KG1 (cell line): ENCODE measurements at regions not wholly inside any gene's neighbourhood (a gene's known extent, or its start where the extent isn't known, plus 50 kb on each side); places are given as distances from the start of the nearest gene placed in this dataset.
"Not testable (repeated sequence)": the region's sequence is repeated elsewhere in the genome, so short reads cannot be mapped to it uniquely, and the experiment has no call there.

Experiments
- DNase-seq: peaks from one replicate; lab custom pipeline; 2025; lab: John Stamatoyannopoulos, UW

- DNase-seq, result no peak
Measured at GRCh38 chr3:159870723-159871122, 117.9 kb upstream of the IL12A start.

- DNase-seq, result no peak
Measured at GRCh38 chr3:159872374-159873109, 116.1 kb upstream of the IL12A start.

- DNase-seq, result no peak
Measured at GRCh38 chr3:159875116-159875515, 113.5 kb upstream of the IL12A start.

DNA sequence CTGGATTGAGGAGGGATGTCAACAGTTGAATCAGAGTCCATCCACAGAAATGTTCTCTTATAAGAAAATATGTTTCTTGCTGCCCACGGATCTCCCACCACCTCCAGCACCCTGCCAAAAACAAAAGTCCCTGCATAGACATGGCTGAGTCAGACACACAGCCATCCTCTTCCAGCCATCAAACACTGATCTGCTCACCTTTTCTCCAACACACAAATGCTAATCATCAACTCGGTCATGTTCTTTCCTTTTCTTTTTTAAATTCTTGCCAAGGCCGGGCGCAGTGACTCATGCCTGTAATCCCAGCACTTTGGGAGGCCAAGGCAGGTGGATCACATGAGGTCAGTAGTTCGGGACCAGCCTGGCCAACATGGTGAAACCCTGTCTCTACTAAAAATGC lies 110.7 kb upstream of the IL12A start:
- no peak for DNase-seq

GRCh38 chr3:159879146-159879545 lies 109.5 kb upstream of the IL12A start:
- DNase-seq, result no peak

- no peak for DNase-seq
Measured at GRCh38 chr3:159879598-159879997, 109.0 kb upstream of the IL12A start.

DNA sequence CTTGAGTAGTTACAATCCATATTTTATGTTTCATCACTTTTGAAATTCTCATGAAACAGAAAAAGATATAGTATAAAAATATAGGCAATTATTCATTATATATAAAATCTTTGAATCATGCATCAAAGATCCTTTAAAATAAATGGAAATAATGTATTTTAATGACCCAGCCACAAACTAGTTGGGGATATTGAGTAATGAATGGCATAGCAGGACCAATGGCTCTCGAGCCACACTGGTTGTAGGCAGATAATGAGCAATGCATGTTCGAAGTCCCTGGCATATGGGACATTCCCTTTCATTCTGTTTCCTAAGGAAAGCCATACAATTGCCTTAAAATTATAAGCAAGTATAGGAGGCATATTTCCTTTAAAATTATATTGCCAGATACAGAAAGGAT lies 107.4 kb upstream of the IL12A start:
- DNase-seq, result no peak

GRCh38 chr3:159881828-159882309 lies 106.8 kb upstream of the IL12A start:
- no peak for DNase-seq

DNA sequence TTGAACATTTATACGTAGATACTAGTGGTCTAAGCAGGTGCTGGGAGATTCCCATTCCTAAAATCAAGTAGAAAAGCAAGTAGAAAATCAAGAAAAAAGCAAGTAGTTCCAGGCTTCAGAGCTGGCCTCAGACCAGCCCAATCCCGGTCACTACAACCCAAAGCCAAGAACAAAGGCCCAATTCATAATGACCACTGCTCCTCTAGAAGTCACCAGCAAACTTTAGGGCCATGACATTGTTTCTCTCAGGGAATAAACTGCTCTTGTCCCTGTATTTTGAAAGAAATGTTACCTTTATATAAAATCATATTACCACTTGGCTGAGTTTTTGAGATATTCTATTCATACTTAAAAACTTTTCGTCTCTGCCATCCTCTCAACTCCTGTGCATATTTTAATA lies 106.3 kb upstream of the IL12A start:
- DNase-seq, result no peak

DNA sequence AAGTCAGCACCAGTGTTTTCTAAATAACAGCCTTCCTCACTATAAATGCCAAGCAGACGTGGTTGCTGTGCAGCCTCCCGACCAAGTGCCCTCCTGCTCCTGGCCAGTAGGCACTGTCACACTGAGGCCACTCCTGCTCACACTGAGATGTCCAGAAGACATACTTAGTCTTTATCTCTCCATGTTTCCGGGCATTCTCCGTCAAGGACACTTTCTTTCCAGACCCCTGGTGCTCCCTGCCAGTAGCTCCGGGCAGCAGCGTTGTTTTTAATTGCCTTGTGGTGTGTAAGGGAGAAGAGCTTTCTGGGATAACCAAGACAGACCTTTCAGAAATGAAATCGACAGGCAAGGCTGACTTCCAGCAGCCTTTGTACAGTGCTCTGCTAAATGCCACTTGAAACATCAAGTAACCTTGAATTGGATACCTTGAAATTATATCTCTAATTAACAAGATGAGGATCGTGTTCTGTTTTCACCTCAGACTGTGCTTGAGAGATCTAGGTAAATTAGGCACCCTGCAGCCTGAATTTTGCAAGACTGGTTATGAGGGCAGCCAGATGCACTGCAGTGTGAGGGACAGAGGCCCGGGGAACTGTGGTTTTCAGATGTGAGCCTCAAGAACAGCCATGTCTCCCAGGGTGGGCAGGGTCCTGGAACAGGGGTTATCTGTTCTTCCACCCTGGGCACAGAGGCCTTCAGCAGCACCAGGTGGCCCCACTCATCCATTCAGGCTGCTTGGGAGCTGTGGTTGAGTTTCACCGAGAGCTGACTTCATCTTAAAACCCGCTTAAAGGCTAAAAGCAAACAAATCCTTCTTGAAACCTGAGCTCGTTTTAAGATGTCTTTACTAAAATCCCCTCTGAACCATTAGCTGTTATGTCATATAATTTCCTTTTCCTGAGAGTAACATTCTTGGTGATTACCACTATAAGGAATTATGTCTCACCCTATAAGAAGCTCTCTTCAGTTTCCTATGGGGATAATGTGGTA lies 105.5 kb upstream of the IL12A start:
- DNase-seq, result no peak

GRCh38 chr3:159884661-159885402 lies 103.8 kb upstream of the IL12A start:
- peak; percentile 16 for DNase-seq

DNA sequence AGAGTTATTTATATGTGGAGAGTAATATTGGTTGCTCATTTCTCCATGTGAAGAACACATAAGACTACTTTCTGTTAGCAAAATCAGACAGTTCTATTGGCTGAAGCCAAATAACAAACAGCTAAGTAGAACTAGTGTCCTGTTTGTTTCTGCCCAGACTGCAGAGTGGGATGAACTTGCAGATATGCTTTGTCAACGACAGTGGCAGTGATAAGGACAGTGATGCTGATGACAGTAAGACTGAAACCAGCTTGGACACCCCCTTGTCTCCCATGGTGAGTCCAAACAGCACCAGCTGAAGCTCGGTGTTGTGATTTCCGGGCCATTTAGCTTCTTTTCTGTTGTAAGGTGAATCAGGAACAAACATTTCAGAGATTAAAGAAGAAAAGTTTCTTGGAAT lies 102.6 kb upstream of the IL12A start:
- DNase-seq, result no peak

DNA sequence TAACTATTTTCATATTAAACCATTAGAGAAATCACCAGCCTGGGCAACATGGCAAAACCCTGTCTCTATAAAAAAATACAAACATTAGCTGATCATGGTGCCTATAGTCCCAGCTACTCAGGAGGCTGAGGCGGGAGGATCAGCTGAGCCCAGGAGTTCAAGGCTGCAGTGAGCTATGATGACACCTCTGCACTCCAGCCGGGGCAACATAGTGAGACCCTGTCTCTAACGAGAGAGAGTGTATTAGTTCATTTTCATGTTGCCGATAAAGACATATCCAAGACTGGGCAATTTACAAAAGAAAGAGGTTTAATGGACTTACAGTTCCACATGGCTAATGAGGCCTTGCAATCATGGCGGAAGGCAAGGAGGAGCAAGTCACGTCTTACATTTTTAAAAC lies 102.1 kb upstream of the IL12A start:
- DNase-seq, result not testable (repeated sequence)

DNA sequence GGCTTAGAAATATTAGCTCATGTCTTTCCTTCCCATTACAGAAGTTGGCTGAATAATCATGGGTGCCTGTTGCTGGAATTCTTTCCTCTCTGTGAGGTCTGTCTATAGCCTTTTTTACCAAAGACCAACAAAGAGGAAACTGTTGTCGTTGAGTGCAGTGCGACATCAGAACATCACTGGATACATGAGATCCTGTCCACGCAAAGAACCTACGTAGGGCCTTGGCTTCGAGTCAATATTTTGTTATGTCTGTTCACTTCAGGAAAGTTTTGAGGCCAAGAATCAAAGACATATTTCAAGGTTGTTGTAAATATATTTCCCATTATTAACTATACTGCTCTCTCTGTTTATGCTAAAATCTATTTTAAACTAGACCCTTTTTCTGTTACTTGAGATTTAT lies 101.5 kb upstream of the IL12A start:
- DNase-seq, result no peak

DNA sequence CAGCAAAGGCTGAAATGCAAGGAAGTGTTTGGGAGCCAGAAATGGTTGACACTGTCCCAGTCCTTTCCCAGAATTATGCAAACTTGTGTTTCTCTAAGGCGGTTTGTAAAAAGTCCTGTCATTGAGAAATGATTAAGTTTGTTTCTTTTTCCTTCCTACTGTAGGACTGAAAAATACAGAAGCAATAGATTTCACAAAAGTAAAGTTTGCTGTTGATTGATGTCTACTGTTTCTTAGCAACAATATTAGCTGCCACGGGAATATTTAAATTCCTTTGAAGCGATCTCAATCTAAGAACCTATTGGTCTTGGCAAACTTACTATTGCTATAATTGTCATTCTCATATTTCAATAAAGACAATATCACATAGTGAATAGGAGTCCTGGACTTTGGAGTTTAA lies 100.7 kb upstream of the IL12A start:
- DNase-seq, result no peak

- no peak for DNase-seq
Measured at GRCh38 chr3:159892171-159892795, 96.4 kb upstream of the IL12A start.

DNA sequence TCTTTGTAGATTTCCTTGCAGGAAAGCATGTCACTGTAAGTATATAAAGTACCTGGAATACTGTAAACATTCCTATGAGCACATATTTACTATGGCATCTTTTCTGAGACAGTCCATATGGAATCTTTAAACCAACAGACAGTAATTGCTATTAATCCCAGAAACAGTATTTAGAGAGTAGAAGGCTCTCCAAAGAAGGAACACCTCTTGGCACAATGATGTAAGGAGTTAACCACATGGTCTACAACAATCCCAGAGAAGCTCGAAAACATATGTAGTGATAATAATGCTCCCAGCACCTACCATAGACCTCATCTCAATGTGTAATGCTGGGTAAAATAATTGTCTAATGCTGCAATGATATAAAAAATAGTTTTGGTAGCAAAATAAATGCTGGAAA lies 95.8 kb upstream of the IL12A start:
- DNase-seq, result no peak

DNA sequence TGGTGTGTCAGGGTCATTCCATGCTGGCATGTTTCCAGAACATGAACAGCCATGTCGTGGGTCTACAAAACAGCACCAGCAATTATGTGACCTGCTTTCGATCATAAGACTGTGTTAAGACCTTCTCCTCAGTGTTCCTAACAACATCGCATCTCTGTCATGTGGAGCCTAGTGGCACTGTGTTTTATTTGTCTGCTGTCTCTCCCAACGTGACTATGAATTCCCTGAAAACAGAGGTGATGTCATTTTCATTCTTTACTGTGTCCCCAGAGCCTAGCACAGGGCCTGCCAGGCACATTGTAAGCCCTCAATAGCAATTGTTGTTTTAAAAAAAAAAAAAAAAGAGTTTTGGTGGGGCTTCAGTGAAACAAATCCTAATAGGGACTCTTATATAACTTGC lies 94.2 kb upstream of the IL12A start:
- DNase-seq, result no peak

GRCh38 chr3:159895430-159895829 lies 93.2 kb upstream of the IL12A start:
- DNase-seq, result no peak

DNA sequence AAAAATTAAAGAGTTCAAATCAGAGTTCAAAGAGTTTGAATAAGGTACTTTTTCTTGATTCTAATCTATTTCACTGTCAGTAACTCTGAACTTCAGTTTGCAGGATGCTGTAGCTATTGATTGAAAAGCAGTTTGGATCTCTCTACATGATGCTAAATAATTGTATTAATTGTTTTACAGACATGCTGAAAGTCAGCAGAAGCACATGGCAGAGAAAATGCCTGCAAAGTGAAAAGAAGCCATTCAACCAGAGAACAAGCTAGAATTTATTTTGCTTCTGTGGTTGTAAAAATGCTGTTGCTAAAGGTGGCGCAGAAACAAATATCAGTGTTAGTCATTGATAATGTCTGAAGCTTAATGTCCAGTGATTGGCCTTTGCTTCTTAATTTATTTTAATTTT lies 92.1 kb upstream of the IL12A start:
- DNase-seq, result no peak

DNA sequence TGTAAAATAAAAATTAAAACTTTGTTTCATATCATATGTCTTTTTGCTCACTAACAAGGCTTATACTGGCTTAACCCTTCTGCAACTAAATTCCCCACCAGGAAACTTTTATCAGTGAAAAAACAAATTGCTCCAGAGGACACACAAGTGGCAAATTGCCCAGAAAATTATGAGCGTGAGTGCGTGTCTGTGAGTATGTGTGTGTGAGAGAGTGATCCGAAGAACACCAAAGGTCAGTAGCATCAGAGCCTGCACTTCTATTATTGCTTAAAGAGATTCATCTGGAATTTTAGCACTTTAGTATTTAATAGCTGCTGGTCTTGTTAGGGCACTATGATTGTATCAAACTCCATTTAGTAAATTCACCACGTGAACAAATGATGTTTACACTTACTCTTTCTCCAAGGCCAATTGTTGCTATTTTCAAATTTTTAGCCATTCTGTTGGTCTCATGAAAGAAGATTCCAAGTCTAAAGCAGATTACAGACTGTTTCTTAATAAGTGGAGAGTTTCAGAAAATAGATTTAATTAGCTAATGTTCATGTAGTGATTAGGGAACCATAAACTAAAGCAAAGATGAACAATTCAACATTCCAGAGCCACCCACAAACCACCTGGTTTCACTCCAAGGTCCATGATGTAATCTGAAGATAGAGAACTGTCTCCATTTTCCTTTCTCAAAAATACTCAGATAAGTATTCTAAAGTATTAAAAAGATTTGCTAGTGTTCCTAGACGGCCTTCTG lies 91.1 kb upstream of the IL12A start:
- DNase-seq, result no peak
